NCI-H2171 treated with DMSO at 0.1 percent for 48 hours (cell line): ENCODE measurements at regions not wholly inside any gene's neighbourhood (a gene's known extent, or its start where the extent isn't known, plus 50 kb on each side); places are given as distances from the start of the nearest gene placed in this dataset.
"Not testable (repeated sequence)": the region's sequence is repeated elsewhere in the genome, so short reads cannot be mapped to it uniquely, and the experiment has no call there.

ENCODE experiments used
- DNase-seq: peaks from one replicate; lab custom pipeline; 2025; lab: John Stamatoyannopoulos, UW

DNA sequence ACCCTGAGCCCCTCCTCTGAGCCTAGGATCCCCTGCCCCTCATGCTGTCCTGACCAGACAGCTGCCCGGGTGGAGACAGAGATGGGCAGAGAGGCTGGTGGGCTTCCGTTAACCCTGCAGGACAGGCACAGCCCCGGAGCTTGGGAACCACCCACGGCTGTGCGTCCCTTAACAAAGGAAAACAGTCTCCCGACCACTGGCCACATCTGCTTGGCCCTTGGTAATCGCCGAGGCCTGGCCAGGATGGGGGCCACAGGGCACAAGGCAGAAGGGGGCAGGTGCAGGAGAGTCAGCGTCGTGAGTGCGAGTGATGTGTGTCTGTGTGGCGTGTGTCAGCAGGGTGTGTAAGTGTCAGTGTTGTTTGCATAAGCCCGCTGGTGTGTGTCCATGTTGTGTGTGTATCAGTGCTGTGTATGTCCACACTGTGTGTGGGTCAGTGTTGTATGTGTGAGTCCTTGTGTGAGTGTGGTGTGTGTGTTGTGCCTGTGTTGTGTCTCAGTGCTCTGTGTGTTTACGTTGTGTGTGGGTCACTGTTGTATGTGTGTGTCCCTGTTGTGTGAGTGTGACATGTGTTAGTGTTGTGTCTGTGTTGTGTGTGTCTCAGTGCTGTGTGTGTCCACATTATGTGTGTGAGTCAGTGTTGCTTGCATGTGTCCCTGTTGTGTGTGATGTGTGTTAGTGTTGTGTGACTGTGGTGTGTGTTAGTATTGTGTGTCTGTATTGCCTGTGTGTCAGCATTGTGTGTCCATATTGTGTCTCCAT is 369.5 kb downstream of the BRD1 start:
- no peak for DNase-seq

DNA sequence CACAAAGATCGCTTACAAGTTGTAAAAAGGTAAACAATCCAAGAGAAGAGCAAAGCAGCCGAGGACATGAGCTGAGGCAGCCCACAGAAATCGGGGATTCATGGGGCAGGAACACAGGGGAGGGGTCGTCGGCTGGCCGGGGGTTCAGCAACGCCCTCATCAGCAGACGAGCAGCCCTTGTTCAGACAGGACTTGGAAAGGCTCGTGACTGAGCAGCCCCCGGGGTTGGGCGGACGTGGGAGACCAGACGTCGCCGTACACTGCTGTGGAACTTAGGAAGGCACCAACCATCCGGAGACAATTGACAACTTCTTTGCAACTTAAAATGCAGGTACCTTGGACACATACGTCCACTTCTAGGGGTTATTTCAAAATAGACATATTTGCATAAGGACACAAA is 370.5 kb downstream of the BRD1 start:
- DNase-seq, result no peak

DNA sequence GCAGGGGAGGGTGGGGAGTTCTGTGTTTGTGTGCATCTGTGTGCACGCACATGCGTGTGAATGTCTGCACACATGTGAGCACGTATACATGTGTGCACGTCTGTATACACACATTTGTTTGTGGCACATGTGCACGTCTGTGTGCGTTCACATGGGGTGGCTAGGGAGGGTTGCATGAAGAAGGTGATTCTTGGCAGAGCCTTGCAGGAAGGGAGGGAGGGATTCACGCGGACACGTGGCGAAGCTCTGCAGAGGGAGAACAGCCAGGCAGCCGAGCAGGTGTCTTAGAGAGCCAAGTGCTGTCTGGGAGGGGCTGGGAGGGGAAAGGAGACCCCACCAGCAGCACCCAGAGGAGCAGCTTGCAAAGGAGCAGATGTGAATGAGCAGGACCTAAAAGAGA is 372.1 kb downstream of the BRD1 start:
- peak; percentile 48 for DNase-seq

DNA sequence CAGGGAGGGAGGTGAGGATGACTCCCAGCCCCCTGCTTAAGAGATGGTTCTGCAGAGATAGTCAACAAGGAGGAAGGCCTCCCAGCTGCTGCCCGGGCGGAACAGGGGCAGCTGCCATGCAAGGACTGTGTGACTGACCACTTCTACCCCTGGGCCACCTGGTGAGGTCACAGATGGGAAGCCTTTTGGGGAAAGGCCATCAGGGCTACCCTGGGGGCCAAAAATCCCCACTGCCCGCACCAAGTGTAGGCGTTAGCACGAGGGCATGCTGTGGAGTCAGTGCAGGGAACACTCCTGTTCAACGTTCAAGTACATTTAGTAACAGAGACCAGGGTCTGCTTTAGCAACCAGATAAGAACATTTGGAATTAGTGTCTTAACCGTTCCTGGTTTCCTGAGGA is 372.9 kb downstream of the BRD1 start:
- no peak for DNase-seq

DNA sequence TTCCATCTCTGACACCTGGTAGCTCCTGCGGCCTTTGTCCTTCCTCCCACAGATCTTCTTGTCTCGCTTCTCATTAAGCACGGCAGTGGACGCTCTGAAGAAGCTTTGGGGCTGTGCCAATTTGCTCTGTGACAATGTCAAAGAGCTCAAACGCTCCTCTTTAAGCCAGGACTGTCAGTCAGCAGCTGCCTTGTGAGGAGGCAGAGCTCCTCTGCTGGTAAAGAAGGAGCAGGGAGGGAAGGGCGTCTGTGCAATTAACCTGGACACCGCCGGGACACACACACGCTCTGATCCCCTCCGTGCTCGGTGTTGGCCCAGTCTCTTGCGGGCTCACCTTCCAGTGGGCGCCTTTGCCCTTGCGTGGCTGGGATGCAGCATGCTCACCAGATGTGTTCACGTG is 373.9 kb downstream of the BRD1 start:
- DNase-seq, result no peak

DNA sequence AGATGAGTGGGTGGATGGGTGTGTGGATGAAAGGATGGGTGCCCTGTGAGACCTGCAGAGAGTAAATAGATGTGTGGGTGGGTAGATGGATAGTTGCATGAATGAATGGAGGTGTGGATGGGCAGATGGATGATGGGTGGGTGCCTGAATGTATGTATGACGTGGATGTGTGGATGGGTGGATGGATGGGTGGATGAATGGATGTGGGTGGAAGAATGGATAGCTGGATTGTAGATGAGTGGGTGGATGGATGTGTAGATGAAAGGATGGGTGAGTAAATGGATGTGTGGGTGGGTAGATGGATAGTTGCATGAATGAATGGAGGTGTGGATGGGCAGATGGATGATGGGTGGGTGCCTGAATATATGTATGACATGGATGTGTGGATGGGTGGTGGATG is 374.7 kb downstream of the BRD1 start:
- DNase-seq, result not testable (repeated sequence)

DNA sequence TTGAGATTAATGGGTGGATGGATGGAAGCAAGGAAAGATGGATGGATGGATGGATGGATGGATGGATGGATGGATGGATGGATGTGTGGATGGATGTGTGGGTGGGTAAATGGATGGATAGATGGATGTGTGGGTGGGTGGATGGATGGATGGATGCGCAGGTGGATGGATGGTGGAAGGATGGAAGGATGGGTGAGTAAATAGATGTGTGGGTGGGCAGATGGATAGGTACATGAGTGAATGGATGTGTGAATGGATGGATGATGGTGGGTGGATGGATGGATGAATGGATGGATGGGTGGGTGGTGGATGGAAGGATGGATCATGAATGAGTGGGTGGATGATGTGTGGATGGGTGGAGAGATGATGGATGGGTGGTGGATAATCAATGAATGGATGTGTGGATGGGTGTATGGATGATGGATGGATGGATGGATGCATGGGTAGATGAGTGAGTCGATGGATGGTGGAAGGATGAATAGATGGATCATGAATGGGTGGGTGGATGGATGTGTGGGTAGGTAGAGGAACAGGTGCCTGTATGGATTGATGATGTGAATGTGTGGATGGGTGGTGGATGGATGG is 375.2 kb downstream of the BRD1 start:
- DNase-seq, result no peak

DNA sequence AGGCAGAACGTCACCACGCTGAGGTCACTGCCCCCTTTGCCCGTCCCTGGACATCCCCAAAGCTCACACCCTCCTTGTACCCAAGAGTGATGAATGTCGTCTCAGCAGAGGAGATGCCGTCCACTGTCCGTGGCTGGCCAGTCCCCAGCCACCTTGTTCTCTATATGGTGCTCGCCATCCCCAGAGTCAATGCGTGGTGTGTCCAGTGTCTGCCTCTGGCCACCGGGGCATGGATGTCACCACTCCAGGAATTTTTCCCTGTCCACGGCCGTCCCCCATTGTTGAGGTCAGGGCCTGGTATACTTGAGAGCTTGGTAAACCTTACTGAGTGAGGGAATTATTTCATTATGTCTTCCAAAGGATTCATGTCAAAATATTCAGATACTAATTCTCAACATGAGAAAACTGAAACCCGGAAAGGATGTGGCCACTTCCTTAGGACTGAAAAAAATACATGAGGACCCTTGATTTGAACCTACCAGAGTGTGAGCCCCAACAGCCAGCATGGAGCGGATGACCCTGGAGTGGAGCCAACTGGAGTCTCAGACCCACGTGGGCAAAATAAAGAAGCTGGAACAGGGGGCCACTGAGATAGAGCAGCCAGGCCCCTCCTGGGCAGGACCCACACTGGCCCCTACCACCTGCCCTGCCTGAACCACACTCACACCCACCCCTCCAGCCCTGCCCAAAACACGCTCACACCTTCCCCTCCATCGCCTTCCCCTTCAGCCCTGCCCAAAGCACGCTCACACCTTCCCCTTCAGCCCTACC is 376.4 kb downstream of the BRD1 start:
- no peak for DNase-seq

DNA sequence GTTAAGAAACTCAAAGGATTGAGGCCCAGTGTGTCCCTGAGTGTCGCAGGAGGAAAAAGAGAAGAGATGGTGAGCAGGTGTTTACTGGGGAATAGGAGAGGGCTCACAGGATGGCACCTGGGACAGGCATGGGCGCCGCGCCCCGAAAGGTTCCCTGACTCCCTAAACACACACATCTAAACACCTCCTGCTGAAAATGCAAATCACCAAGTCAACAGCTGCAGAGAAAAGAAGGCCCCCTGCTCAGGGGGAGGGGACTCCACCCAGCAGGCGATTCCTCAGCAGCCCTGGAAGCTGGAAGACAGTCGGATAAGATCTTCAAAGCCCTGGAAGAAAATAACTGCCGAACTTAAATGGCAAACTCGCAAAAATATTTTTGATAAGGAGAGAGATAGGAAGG is 377.2 kb downstream of the BRD1 start:
- peak; percentile 90 for DNase-seq

DNA sequence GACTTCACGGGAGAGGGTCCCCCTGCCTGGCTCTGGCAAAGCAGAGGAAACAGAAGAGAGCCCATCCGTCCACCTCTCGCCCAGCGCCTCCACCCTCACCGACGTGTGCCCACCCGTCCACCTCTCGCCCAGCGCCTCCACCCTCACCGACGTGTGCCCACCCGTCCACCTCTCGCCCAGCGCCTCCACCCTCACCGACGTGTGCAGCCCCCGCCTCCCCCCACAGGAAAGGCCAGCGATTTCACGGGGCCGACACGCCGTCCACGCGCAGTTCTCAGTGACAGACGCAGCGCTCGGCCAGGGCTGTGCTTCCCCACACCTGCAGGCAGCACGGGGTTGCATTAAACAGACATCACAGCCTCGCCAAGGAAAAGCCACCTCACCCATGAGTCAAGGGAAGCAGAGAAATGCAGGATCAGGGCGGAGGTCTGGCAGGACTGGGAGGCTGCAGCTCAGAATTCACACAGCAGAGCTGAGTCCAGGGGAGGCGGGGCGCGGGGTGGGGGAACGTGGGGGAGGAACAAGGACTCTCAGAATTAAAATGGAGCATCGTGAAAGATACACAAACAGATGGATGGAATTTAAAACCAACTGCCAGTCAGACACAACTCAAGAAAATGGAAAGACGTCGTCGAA is 377.7 kb downstream of the BRD1 start:
- DNase-seq, result peak; percentile 90

DNA sequence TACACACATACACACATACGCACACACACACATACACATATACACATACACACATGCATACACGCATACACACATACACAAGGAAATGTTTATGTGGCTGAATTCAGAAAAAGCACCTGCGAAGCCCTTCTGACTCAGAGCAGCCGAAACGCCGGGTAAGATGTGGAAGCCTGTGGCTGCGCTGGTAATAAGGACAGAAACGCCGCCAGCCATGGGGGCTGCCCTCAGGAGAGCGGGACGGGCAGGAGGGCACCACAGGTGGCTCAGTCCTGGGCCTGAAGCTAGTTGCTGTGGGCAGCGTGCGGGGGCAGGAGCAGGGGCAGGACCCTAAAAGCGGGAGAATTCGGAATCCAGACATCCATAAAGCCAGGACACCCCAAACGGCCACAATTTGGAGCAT is 378.3 kb downstream of the BRD1 start:
- DNase-seq, result no peak

DNA sequence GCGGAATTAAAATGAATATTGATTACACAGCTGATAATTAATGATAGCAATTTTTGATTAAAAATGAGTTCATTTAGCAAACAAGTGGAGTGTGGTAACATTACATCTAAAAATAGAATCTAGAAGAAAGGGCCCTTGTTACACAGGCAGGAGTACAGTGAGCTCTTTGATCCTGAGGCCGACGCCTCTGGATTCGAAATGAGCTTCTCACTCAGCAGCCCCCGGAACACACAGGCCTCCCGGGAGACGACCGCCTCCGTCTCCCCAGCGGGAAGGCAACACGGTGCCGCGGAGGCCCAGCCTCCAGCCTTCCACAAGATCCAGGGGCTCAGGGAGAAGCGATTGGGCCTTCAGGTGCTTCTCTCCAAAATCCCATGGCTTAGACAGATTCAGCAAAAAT is 379.1 kb downstream of the BRD1 start:
- DNase-seq, result no peak

DNA sequence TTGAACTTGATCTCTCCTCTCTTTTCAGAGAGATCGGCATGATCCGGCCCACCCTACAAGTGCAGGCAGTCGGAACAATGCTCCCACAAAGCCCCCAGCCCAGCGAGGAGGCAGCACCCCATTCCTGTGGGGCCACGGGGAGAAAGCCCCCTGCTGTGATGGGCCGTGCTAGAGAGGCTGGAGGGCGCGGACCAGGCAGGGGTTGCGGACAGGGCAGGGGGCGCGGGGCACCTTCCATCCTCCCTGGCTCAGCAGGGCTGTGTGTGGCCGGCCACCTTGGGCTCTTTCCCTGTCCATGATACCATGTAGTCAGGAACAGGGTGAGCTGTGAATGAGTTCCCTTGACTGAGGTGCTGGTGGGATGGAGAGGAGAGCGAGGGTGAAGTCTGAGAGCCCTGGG is 379.8 kb downstream of the BRD1 start:
- DNase-seq, result no peak

DNA sequence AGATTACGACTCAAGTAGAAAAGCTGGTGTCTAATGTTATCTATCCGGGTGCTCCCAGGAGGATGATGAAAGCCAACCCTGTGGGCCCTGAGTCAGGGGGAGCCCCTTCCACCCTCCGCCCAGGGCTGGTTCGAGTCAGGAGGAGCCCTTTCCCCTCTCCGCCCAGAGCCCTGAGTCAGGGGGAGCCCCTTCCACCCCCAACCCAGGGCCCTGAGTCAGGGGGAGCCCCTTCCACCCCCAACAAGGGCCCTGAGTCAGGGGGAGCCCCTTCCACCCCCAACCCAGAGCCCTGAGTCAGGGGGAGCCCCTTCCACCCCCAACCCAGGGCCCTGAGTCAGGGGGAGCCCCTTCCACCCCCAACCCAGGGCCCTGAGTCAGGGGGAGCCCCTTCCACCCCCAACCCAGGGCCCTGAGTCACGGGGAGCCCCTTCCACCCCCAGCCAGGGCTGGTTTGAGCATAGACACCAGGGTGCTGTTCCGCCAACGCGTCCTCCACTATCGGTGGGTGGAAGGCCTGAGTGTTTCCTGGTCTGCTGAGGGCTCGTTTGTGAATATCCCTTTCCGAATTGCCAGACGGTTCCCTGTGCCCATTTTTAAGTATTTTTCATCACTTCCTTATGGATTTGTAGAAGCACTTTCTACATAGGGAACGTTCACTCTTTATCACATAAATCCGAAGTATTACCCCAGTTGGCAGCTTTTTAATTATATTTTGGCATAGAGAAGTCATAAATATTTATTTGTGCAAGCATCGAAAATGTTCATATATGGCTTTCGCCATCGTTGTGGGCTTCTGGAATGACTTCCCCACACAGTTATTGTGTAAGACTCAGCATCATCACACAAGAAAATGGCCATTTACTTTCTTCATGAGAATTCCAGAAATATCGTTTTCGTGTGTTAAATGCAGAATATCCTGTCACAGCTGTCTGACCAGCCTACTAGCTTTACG is 380.6 kb downstream of the BRD1 start:
- DNase-seq, result no peak

DNA sequence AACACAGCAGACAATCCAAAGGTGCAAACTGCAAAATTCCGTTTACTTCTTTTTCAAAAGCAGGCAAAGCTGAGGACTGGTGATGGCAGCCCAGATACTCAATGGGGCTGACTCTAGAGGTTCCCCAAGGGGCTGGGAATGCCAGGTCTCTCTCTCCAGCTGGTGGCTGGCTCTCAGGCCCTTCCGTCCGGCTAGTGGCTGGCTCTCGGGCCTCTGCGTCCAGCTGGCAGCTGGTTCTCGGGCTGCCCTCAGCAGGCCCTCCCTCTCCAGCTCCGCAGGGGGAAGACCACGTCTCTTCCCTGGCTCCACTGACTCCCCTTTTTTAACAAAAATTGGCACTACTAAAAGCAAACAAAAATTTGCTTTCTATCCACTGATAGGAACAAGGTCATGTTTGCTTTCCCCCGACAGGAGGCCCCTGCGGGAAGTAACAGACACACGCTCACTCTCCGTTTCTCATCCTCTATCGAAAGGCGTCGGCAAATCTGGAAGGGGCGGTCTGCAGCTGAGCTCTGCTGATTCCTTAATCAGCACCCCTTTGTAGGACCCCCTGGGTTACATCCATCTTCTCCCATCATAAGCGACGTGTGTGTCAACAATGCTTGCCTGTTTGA is 381.4 kb downstream of the BRD1 start:
- no peak for DNase-seq

DNA sequence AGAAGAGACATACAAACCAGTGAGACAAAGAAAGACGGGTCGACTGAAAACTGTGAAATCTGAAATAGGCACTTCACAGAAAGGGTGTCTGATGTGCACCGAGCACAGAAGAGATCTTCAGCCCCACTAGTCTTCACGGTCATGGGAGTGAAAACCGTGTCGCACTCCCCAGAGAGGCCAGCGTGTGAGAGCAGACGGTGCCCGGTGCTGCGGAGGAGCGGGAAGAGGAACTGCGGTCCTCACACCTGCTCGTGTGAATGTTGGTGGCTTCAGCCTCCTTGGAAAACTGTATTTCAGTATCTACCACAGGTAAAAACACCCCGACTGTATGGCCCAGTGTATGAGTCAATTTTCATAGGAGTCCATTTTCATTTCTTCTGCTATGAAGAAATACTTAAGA is 382.9 kb downstream of the BRD1 start:
- DNase-seq, result no peak

DNA sequence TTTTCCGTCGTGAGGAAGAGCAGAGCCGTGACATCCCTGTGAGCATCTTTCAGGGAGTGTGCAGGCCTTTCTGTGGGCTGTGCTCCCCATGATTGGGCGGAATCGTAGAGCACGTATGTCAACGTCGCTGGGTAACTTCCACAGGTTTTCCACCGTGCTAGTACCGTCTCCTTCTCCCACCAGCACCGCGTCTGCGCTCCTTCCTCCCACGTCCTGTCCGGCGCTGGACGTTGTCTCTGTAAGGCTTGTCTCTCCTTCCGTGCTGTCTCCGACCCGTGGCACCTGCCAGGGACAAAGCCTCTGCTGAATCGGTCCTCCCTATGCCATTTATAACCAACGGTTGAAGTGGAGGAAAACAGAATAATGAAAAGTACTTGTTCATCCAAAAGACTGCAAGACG is 386.7 kb downstream of the BRD1 start:
- DNase-seq, result no peak

DNA sequence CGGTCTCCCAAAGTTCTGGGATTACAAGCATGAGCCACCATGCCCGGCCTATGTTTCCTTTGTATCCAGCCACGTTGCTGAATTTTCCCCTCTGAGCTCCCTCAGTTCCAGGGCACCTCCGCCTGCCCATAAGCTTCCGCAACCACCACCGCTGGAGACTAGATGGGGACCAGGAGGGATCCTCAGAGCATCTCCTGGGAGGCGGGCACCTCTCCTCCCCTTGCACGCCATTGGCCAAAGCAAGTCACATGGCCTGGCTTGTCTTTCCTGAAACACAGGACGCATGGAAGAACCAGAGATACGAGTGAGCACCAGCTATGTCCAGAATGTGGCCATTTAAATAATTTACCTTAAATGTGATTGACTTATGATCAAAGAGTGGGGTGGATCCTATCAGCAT is 388.3 kb downstream of the BRD1 start:
- DNase-seq, result no peak

DNA sequence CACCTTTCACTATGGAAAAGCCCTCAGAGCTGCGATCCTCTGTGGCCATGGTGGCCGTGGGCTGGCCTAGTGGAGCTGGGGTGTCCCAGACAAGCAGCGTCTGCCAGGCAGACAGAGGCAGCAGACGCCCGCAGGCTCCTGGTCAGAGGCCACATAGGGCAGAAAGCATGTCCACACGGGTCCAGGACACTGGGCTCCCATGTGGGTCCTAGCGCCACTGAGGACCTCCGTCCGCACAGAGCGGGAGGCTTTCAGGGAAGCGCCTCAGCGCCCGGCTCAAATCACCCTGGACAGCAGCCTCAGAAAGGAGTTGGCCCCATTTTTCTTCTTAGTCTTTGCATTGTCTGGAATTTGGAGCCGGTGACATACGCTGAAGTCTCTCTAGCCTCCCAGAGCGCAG is 389.7 kb downstream of the BRD1 start:
- DNase-seq, result no peak

DNA sequence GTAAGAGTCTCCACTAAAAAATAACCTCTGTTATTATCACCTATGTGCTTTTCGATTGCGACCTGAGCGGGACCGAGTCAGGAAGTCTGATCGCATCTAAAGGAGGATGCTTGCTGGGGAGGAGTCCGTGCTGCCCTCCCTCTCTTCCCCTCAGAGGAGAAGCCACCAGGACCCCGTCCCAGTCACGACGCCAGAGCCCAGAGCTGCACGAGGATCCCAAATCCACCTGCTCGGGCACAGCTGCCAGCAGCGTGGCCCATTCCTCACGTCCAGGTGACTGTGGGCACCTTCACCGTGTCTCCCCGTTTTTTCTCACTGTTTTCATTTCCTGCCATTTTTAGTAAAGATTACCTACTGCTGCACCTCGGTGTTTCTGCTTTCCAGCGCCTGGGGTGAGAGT is 390.3 kb downstream of the BRD1 start:
- DNase-seq, result no peak

DNA sequence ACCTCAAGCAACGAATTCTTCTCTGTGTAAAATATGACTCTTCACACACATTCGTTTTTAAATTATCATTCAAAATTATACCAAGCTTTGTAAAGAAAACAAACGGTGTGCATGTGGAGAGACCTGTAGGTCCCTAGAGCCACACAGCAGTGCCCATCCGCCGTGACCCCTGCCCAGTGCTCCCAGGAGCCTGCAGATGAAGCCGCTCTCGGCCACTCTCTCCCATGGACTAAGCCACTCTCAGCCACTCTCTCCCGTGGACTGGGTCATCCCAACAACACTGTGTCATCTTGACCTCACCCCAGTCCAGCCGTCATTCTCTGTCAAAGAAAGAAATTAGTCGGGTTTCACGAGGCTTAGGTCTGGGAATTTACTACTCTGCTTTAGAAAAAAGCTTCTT is 391.6 kb downstream of the BRD1 start:
- DNase-seq, result no peak
